Endothelial cell of umbilical vein (primary cell): ENCODE measurements at regions not wholly inside any gene's neighbourhood (a gene's known extent, or its start where the extent isn't known, plus 50 kb on each side); places are given as distances from the start of the nearest gene placed in this dataset.

ENCODE experiments used
- BruUV-seq: library from RNA; stranded (reverse); fragments of 400-500 nt; replicated peaks from 2 replicates; lab custom pipeline; 2021; lab: Mats Ljungman, UMichigan
- CTCF ChIA-PET: fragments of 300-600, 350-600 bp; sonication (Branson Sonifier 250); formaldehyde crosslinking; loops from one replicate; lab custom pipeline; 2021; ENCODE audit warnings: antibody characterized with exemption, inconsistent platforms; lab: Charles Lee
- POLR2A ChIA-PET: fragments of 300-600, 350-600 bp; sonication (Branson Sonifier 250); formaldehyde crosslinking; loops from one replicate; lab custom pipeline; 2021; ENCODE audit warnings: antibody characterized with exemption, inconsistent platforms; lab: Charles Lee
- DNase-seq: peaks from one replicate; pipeline ENCODE4 v3.0.0-alpha.2; 2011; ENCODE audit warnings: low read depth, low spot score
- FAIRE-seq: peaks from 2 replicates; lab custom pipeline; 2011; peaks lifted over from hg19 to GRCh38; lab: Jason Lieb, UNC
- H2AFZ ChIP-seq: 2 replicates; pipeline ENCODE4 v1.6.0; 2012; ENCODE audit warnings: low read depth, low read length, control low read depth, inconsistent platforms
- H3K27ac ChIP-seq: 2 replicates; pipeline ENCODE4 v1.5.1; 2011; ENCODE audit warnings: low read depth, mild to moderate bottlenecking, control low read depth, low read length, moderate library complexity; ENCODE audit not compliant: insufficient read depth
- H3K27me3 ChIP-seq, 2 experiments: 2 replicates each; pipeline versions ENCODE4 v1.6.0 to v1.6.1; 2011; ENCODE audit warnings: low read length in 2 of 2, mixed read lengths in 1 of 2; ENCODE audit not compliant: control insufficient read depth in 2 of 2, insufficient read depth in 2 of 2
- H3K36me3 ChIP-seq, 2 experiments: 2 replicates in 1 of 2; 3 replicates in 1 of 2; pipeline ENCODE4 v1.5.1; 2011; ENCODE audit warnings: low read length in 2 of 2, mild to moderate bottlenecking in 1 of 2, moderate library complexity in 1 of 2; ENCODE audit not compliant: control insufficient read depth in 2 of 2, insufficient read depth in 2 of 2; ENCODE audit errors: extremely low read depth in 1 of 2
- H3K4me1 ChIP-seq: 3 replicates; pipeline ENCODE4 v1.5.1; 2011; ENCODE audit warnings: mild to moderate bottlenecking, low read length; ENCODE audit not compliant: control insufficient read depth, insufficient read depth; ENCODE audit errors: extremely low read depth
- H3K4me2 ChIP-seq: 2 replicates; pipeline ENCODE4 v1.6.1; 2011; ENCODE audit warnings: low read length, control low read depth, mixed read lengths; ENCODE audit not compliant: insufficient read depth
- H3K4me3 ChIP-seq, 3 experiments: fragments of 200-600 bp in 1 of 3; sonication (generic), shearing (Covaris generic) in 1 of 3; replicated peaks in 1 of 3; 2 replicates each; pipeline ENCODE4 v1.5.1; 2011 to 2016; ENCODE audit warnings: control low read depth in 3 of 3, low read length in 3 of 3, mild to moderate bottlenecking in 2 of 3, inconsistent platforms in 1 of 3, low read depth in 1 of 3, moderate library complexity in 1 of 3; ENCODE audit not compliant: insufficient read depth in 1 of 3
- H3K79me2 ChIP-seq: 2 replicates; pipeline ENCODE4 v1.6.0; 2012; ENCODE audit warnings: low read length, inconsistent platforms; ENCODE audit not compliant: control insufficient read depth, insufficient read depth
- H3K9ac ChIP-seq: replicated peaks from 2 replicates; pipeline ENCODE3; 2011; ENCODE audit warnings: low read length, control low read depth; ENCODE audit not compliant: insufficient read depth; ENCODE audit errors: extremely low read depth
- H3K9me1 ChIP-seq: replicated peaks from 3 replicates; pipeline ENCODE4 v1.6.0; 2011; ENCODE audit warnings: mild to moderate bottlenecking, low read length; ENCODE audit not compliant: control insufficient read depth, insufficient read depth; ENCODE audit errors: extremely low read depth
- H3K9me3 ChIP-seq: replicated peaks from 2 replicates; pipeline ENCODE4 v1.5.1; 2012; ENCODE audit warnings: low read length, inconsistent platforms; ENCODE audit not compliant: control insufficient read depth, insufficient read depth
- H4K20me1 ChIP-seq: replicated peaks from 2 replicates; pipeline ENCODE3; 2011; ENCODE audit warnings: mild to moderate bottlenecking, low read length; ENCODE audit not compliant: control insufficient read depth, insufficient read depth; ENCODE audit errors: extremely low read depth
- EZH2 ChIP-seq: IDR thresholded peaks from 2 replicates; pipeline ENCODE4 v1.6.1; 2012; ENCODE audit warnings: borderline replicate concordance, low read depth, mild to moderate bottlenecking, moderate library complexity, low read length, inconsistent platforms; ENCODE audit not compliant: severe bottlenecking
- FOS ChIP-seq: IDR thresholded peaks from 2 replicates; pipeline ENCODE4 v1.6.1; 2011; ENCODE audit warnings: mild to moderate bottlenecking, low read length, moderate library complexity, borderline replicate concordance; ENCODE audit not compliant: insufficient read depth
- GATA2 ChIP-seq: IDR thresholded peaks from 2 replicates; pipeline ENCODE4 v1.7.0; 2011; ENCODE audit warnings: low read depth, mild to moderate bottlenecking, moderate library complexity, mixed read lengths, low read length; ENCODE audit not compliant: insufficient read length, insufficient read depth
- JUN ChIP-seq: IDR thresholded peaks from 2 replicates; pipeline ENCODE4 v1.6.1; 2011; ENCODE audit warnings: borderline replicate concordance, low read depth; ENCODE audit not compliant: insufficient read length, insufficient read depth
- MAX ChIP-seq: IDR thresholded peaks from 2 replicates; pipeline ENCODE4 v1.6.1; 2011; ENCODE audit not compliant: insufficient read depth, insufficient read length
- MYC ChIP-seq: IDR thresholded peaks from one replicate; pipeline ENCODE4 v1.6.1; 2011; ENCODE audit warnings: mild to moderate bottlenecking, low read depth, low read length
- POLR2A ChIP-seq: IDR thresholded peaks from 2 replicates; pipeline ENCODE4 v1.6.1; 2012; ENCODE audit warnings: low read depth, mild to moderate bottlenecking, control low read depth, low read length
- POLR2AphosphoS5 ChIP-seq: IDR thresholded peaks from 2 replicates; pipeline ENCODE4 v1.6.1; 2012; ENCODE audit warnings: low read depth, mild to moderate bottlenecking, control low read depth, low read length, moderate library complexity; ENCODE audit not compliant: insufficient read depth
- dilution Hi-C: fragments of 300-500 bp; cut with MboI; formaldehyde crosslinking; loops from one replicate; pipeline ENCODE4 v1.15.0; 2019; ENCODE audit warnings: low sequenced_read_pairs; ENCODE audit not compliant: extremely low pct_ligation_motif_present
- intact Hi-C: fragments of 100-400 bp; cut with micrococcal nuclease; formaldehyde crosslinking; loops from one replicate; pipeline ENCODE4 v1.10.0; 2022
- TF ChIP-seq, protein P1 (sequence below), 2 donors: IDR thresholded peaks; 1 replicate in 1 of 2; 2 replicates in 1 of 2; pipeline ENCODE4 v1.5.1; 2011; ENCODE audit warnings: low read length in 2 of 2, mild to moderate bottlenecking in 2 of 2, moderate library complexity in 2 of 2, control low read depth in 1 of 2, inconsistent platforms in 1 of 2, low read depth in 1 of 2; ENCODE audit not compliant: insufficient read depth in 1 of 2; ENCODE audit errors: extremely low read depth in 1 of 2

DNA sequence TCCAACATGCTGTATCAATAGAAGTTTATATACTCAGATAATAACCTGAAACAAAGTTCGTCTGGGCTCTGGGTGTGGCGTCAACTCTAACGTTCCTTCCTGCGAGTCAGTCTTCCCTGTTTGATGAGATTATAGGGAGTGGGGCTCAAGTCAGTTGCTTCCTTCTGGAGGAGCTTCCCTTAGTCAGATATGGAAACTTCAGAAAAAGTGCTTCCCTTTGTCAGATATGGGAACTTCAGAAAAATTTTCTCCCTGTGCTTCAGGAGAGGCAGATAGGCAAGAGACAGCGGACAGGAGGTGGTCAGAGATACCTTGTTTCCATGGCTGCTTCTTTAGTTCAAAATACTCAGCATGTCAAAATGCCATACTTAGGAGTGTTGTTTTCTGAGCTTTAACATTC, 51.1 kb upstream of the PRDX6 start:
- Histone ChIP-seq H3K9me1 (no peaks in the 10 kb centered on the region), H3K4me3 (no peak overlapping the region), H3K79me2 (no peaks in the 10 kb centered on the region), H2AFZ (peak overlapping the region; percentile 29), H3K4me2 (no peak overlapping the region), H4K20me1 (no peaks in the 10 kb centered on the region), H3K36me3 (no peaks in the 10 kb centered on the region), H3K27me3 (no peaks in the 10 kb centered on the region), H3K9me3 (no peaks in the 10 kb centered on the region), H3K4me1 (peaks cover 12% of the 10 kb centered on the region), H3K9ac (no peak overlapping the region), H3K27ac (no peak overlapping the region)
- DNase-seq (no peak), FAIRE-seq (no peak)
- ChIA-PET POLR2A (no interaction called here), CTCF (interaction anchor here (0.9 to 2.0 kb wide), 4 partner anchors 323 to 792 kb away, joined by 3 to 6 read pairs (median 4); no protein-coding TSS in a partner anchor)
- TF ChIP-seq, protein P1, sequence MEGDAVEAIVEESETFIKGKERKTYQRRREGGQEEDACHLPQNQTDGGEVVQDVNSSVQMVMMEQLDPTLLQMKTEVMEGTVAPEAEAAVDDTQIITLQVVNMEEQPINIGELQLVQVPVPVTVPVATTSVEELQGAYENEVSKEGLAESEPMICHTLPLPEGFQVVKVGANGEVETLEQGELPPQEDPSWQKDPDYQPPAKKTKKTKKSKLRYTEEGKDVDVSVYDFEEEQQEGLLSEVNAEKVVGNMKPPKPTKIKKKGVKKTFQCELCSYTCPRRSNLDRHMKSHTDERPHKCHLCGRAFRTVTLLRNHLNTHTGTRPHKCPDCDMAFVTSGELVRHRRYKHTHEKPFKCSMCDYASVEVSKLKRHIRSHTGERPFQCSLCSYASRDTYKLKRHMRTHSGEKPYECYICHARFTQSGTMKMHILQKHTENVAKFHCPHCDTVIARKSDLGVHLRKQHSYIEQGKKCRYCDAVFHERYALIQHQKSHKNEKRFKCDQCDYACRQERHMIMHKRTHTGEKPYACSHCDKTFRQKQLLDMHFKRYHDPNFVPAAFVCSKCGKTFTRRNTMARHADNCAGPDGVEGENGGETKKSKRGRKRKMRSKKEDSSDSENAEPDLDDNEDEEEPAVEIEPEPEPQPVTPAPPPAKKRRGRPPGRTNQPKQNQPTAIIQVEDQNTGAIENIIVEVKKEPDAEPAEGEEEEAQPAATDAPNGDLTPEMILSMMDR (IDR thresholded peaks at IDR 0.05; ENCODE audit: extremely low read depth in 1 of 2, insufficient read depth in 1 of 2, low read depth in 1 of 2, low read length in 2 of 2), result no peak
- TF ChIP-seq EZH2 (no peak), POLR2AphosphoS5 (no peak), FOS (no peak), MYC (no peak), GATA2 (no peak), POLR2A (no peak), JUN (no peak), MAX (no peak)
- BruUV-seq, result no TSS peak
- intact Hi-C loops (no loop called here), dilution Hi-C loops (no loop called here)
